ENCODE measurements at regions not wholly inside any gene's neighbourhood (a gene's known extent, or its start where the extent isn't known, plus 50 kb on each side); places are given as distances from the start of the nearest gene placed in this dataset.

DNA sequence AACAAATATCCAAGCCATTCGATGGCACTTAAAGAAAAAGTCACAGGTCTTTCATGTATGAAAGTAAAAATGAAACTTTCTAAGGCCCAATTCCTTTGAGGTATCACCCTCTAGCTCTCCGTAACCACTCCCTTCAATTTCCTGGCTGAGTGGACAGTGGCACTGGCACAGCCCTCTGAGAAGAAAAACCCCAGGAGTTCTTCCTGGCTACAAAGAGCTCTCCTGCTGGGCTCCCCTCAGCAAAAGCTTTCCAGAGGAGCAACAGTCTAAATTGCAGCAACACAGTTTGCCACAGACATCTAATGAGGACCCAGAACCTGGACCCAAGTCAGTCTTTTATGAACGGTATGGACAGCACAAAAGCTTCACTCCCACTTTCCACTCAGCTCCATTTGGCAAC, 71.8 kb downstream of the FUNDC1 start:
- DNase-seq = no peak

DNA sequence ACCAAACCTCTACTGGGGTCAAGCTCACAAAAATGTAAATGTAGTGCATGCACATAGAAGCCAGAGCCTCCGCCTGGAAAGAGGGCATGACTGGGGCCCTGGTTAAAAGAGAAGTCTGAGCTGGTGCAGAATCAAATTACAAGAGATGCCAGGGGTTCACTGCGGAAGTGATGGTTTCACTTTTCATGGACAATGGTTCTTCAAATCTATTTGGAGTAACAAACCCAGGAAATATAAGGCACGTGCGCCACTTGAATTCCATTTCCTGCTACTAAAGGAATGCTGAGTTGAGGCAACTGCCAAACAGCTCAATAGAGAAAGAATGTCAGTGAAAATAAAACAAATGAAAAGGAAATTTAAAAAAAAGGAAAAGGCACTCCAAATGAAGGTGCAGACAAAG, 79.8 kb downstream of the FUNDC1 start:
- no peak for DNase-seq

DNA sequence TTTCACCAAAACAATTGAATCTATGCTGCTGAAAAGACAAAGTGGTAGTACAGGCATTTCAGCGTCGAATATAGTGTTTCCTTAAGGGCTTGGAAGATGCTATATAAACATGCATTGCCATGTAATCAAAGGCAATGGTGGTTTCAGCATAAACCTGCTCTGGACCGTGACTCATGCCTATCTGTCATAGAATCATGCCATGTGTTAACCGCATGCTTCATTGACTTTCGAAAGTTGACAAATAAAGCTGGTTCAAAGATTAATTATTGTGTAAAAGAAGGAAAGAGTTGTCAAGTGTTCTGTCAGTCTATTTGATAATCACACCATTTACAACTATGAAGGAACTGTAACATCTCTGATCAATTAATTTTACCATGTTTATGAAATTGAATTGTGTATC, 83.2 kb downstream of the FUNDC1 start:
- DNase-seq = no peak

DNA sequence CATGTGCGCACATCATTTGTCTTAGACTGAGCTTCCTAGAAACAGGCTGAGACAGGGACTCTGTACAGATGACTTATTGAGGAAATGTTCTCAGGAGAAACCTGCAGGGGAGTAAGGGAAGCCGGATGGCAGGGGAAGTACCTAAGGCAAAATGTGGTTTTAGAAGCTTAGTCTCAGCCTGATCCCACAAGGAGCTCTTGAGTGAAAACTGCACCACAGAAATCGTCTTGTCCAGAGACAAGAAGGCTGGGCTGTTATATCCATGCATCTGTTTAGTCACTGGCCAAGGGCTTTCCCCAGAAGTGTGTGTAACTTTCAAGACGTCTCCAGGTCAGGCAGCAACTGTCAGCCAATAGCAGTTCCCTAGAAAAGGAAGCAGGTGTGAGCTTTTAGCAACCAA, 86.0 kb downstream of the FUNDC1 start:
- DNase-seq = no peak

DNA sequence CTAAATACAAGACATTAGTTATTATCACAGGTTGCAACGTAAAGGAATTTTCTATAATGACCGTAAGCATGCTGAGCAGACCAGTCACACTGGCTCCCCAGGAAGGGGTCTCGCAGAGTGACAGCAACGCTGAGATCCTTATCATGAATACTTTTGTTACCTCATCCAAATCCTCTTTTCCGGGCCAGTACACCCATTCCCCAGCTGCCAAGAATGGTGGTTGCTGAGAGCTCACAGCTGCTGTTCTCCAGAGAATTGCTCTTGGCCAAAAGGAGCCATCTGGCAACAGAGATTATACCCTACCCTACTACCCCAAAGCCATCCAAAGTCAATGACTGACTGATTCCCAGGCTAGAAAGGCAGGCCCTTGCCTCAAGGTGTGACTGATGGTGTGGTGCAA, 91.6 kb downstream of the FUNDC1 start:
- no peak for DNase-seq

DNA sequence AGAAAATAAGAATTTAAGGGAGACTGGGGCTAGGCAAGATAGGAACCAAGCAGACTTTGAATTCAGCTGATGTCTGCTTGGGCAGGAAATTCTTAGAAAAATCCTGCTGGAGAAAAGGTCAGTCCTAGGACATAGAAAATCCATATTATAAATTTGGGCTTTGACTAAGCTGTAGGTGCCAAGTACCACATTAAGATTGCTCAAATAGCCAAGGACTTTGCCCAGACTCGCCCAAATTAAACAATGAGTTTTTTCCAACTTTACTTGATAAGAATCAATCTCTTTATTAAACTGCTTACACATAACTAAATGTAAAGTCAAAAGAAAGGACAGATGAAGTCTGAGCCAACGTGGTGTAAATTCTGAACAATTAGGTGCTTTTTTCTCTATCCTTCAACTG, 95.4 kb downstream of the FUNDC1 start:
- no peak for DNase-seq

DNA sequence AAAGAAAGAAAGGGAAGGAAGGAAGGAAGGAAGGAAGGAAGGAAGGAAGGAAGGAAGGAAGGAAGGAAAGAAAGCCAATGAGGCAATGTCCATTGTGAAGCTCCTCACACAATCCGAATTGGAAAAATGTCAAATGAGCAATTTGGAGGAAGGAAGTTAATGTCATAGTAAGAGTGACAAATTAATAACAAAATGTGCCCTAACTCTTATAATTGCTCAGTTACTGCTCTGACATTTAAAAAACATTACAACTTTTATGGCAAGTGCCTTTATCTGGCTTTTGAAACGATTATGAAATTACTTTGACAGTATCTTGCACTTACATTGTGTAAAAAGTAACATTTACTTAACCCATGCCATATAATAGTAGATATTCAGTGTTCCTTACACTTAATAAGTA, 96.5 kb upstream of the EFHC2 start:
- no peak for DNase-seq

DNA sequence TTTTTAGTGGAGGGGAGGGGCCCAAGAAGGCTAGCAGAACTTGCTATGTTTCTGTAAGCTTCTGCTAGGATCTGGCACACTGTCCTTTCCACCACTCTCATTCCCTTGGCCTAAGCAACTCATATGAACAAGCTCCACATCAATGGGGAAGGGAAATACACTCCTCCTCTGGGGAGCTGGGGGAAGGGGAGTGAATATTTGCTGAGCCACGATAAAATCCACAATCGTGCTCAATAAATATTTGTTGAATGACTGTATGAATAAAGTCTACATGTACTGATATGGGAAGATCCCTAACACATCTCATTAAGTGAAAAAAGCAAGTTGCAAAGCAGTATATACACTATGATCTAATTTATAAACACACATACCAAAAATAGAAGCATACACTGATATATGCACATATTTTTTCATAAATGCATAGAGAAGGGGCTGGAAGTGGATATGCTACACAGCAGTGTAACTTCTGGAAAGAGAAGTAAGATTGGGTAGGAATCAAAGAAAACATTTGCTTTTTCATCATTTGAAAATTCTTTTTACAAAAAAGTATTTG, 95.8 kb upstream of the EFHC2 start:
- no peak for DNase-seq

DNA sequence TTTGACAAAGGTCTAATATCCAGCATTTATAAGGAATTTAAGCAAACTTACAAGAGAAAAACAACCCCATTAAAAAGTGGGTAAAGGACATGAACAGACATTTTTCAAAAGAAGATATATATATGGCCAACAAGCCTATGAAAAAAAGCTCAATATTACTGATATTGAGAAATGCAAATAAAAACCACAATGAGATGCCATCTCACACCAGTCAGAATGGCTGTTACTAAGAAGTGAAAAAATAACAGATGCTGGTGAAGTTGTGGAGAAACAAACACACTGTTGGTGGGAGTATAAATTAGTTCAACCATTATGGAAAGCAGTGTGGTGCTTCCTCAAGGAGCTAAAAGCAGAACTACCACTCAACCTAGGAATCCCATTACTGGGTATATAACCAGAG, 91.6 kb upstream of the EFHC2 start:
- DNase-seq = no peak

DNA sequence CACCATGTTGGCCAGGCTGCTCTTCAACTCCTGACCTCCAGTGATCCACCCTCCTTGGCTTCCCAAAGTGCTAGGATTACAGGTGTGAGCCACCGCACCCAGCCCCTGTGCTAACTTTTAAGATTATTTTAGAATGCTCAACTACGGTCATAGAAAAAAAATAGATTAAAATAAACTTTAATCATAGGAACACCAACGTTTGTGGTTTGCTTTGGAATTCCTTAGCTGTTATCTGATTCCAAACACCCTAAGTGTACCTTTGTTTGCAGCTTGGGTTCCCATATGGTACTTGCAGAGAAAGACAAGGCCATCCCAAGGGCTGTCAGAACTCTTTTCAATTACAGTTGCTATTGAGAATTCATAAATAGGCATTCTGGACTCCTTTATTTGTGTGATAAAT, 90.1 kb upstream of the EFHC2 start:
- DNase-seq = no peak

DNA sequence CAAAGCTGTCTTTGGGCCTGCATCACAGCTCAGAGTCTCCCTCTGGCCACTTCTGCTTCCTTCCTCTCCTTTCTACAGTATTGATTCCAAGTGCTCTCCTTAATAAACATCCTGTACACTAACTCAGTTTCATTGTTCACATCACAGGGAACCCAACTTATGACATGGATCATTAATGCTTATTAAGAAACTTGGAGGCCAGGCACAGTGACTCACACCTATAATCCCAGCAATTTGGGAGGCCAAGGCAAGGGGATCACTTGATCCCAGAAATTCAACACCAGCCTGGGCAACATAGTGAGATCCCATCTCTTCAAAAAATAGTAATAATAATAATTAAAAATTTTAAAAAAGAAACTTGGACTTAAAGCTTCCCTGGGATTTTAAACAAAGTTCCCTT, 89.2 kb upstream of the EFHC2 start:
- DNase-seq = peak; percentile 48

DNA sequence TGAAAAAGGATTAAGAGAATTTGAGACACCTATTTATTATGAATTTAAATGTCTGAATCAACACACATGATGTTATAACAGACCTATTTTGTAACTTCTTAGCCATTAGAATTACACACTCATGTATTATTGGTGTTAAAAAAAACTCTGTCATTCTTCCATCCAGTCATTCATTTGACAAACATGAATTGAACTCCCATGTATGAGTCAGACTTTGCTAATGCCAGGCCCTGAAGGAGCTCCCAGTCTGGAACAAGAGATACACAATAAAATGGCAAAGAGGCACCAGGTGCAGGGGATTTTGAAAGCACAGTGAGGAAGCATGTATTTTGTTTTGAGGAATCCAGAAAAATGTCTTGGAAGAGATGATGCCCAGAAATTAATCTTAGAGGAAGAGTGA, 87.7 kb upstream of the EFHC2 start:
- peak; percentile 46 for DNase-seq

DNA sequence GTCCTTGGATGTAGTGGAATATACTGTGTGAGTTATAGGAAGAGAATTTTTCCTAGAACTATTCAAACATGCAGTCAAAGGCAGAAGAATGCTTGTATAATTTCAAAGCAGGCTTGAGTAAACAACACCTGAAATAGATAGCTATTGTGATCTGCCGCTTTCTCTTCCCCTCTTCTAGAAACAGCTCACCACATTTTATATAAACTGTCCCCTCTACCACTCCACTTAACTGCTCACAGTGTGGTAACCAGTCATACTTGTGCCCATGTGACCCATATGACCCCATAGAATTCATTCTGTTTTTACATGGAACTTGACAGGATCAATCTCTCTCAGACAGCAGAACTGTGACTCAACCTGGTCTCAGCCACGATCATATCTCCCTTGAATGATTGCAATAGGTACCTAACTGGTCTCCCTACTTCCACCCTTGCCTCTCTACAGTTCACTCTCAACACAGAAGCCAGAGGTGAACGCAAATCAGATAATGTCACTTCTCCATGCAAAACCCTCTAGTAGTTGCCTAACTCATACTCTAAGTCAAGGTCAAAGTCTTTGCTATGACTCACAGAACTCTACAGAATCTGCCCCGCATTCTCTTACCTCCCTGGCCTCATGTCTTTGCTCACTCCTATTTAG, 85.6 kb upstream of the EFHC2 start:
- DNase-seq = no peak

DNA sequence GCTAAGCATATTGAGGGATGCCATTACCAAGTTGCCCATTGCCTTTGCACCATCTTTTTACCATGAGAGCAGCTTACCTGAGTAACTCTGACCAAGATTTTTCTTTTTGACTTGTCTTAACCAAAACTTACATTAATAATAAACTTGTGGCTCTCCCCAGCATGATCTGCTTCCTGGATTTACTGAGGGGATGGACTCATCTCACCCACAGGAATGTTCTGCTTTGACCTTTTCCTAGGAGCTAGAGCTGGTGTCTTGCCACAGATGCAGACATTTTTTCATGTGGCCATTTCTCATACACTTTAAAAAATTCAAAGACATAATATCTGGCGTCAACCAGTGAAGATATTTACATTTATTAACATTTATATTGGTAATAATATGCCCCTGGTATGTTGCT, 79.2 kb upstream of the EFHC2 start:
- DNase-seq = peak; percentile 37

DNA sequence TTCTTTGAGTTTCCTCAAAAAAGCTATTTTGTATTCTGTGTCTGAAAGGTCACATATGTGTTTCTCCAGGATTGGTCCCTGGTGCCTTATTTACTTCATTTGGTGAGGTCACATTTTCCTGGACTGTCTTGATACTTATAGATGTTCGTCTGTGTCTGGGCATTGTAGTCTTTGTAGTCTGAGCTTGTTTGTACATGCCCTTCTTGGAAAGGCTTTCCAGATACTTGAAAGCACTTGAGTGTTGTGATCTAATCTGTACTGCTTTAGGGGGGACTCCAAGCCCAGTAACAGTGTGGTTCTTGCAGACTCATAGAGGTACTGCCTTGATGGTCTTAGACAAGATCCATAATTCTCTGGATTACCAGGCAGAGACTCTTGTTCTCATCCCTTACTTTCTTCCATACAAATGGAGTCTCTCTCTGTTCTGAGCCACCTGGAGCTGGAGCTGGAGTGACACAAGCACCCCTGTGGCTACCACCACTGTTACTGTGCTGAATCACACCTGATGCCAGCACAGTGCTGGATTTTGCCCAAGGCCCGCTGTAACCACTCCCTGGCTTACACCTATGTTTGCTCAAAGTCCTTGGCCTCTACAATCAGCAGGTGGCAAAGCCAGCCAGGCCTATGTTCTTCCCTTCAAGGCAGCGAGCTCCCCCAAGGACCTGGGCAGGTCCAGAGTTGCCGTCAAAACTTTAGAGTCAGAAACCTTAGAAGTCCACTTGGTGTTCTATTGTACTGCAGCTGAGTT, 72.3 kb upstream of the EFHC2 start:
- no peak for DNase-seq

DNA sequence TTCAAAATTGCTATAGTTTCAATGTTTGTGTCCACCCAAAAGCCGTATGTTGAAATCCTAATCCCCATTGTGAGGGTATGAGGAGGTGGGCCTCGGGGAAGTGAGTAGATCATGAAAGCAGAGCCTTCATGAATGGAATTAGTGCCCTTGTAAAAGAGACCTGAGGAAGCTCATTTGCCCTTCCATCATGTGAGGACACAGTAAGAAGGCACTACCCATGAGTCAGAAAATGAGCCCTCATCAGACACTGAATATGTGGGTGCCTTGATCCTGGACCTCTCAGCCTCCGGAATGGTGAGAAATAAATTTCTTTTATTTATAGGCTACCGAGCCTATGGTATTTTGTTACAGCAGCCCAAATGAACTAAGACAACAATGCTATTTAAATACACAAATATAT, 57.7 kb upstream of the EFHC2 start:
- peak; percentile 15 for DNase-seq

DNA sequence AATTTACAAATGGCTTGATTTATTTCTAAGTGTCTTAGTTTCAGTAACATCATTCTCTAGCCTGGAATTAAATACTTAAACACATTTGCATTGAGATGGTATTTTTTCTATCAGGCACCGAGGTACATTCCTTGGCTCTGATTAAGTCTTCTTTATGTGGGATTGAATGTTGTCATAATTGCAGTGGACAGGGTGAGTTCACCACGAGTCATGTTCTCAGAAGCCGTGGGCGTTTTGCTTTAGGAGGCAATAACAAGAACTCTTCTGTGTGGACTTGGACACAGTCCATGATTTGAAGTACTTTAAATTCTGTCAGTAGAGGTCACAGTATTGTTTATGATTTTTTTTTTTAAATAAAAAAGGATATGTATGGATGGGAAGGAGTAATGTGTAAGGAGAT, 57.1 kb upstream of the EFHC2 start:
- DNase-seq = peak; percentile 87

DNA sequence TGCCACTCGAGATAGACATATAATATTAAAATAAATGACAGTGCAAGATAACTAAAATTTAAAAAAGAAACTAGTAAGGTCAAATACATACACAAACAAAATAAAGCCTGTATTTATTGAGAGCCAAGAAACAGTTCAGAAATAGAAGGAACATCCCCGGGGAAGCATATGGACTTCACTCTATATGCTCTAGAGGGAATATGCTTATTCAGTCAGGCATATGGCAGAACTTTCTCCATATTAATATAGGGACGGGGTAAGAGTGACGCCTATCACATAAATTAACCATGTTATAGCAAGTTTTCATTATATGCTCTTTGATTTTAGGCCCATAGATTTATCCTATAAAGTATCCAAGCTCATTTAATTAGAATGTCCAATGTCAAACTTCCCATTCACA, 56.7 kb upstream of the EFHC2 start:
- DNase-seq = no peak

Measured in HCEC 1CT (cell line).